NCI-H748 (cell line): ENCODE measurements at regions not wholly inside any gene's neighbourhood (a gene's known extent, or its start where the extent isn't known, plus 50 kb on each side); places are given as distances from the start of the nearest gene placed in this dataset.
A peak's percentile ranks its signal among the peaks of the same experiment; 100 is the strongest.

Experiments used
- DNase-seq: peaks from one replicate; lab custom pipeline; 2025; ENCODE audit not compliant: unreplicated experiment; lab: John Stamatoyannopoulos, UW

DNA sequence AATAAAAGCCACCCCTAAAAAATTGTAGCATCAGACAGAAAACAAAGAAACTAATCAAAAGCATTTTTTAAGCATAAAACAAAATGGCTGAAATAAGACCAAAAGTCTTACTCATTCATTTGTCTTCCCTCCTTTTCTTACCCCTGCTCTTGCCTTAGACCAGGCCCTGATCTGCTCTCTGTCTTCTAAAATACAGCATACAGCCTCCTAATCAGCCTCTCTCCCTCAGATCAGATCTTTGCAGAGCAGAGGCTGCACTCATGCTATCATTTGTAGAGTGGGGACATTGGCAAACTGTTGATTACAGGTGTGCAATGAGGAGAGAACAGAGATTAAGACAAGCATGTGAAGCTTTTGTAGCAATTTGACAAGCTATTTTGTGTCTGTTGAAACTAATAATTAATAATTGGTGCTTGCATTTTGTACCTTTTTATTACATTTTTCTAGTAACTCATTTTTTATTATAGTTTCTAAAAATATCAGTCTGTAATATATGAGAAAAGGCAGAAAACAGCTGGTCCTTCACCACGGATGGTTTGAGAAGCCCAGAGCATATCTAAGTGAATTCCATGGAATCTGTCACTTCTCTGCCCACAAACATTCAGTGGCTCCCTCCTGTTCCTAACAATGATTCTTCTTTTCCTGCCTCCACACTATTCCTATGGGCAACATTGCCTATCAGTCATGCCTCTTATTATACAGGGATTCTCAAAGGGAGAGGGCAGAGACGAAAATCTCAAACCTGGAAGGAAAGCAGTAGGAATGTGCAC lies 286.2 kb upstream of the STT3B start:
- DNase-seq: peak; percentile 11

DNA sequence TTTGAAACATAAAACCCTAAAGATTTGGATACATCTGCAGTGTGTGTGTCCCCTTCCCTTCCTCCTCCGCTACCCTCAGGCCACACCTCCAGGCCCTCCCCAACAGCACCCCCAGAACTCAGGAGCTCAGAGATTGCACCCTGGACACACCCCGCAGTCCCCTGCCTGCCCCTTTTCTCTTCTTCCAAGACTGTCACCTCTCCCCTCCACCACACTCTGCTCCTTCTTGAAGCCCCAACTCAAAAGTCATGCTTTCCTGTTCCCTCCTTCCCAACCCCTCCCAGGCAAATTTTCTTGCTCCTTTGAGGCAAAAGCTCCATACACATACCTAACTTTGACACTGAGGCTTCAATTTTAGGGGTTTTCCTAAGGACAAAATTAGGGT lies 285.7 kb upstream of the STT3B start:
- no peak for DNase-seq

DNA sequence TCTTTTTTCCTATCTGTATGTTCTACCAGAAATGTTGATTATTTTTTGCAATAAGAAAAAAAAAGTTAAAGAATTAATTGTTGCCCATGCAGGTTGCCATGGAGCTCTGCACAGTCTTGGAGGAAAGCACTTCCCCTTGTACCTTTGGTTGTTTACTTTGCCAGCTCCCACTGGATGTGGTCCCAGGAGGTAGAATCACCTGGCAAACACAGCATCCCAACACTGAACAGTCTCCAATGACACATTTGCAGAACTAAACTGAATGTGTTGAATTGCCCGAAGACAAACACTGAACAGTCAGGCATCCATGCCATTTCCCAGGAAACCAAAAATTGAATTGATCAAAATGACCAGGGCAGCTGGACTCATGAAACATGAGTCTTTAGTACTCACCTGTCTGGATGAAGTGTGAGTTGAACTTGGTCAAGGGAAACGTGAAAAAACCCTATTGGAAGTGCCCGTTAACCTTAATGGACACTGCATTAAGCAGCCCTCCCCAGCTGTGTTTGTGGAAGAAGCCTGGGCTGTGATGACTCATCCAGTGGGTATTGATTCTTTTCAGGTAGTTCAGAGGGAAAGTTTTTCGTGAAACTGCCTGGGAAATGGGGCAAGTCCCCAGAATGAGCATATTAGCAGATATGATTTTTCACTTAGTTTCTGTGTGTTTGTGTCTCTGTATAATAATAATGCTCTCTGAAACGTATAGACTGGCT lies 284.7 kb upstream of the STT3B start:
- peak; percentile 95 for DNase-seq

DNA sequence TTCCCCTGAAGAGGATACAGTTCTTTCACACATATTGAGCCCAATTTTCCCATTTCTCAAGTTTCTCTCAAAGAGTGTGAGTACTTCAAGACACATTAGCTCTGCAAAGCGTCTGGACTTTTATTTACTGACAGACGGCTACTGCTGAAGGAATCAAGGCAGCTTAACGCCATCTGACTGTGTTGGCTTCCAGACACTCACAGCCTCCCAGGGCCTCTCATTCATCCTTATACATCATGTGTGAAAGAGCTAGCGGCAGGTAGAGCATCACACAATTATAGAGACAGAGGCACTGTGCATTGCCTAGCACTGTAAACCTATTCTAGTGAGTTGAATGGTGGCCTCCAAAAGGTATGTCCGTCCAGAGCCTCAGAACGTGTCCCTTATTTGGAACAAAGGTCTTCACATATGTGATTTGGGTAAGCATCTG lies 284.1 kb upstream of the STT3B start:
- peak; percentile 56 for DNase-seq

DNA sequence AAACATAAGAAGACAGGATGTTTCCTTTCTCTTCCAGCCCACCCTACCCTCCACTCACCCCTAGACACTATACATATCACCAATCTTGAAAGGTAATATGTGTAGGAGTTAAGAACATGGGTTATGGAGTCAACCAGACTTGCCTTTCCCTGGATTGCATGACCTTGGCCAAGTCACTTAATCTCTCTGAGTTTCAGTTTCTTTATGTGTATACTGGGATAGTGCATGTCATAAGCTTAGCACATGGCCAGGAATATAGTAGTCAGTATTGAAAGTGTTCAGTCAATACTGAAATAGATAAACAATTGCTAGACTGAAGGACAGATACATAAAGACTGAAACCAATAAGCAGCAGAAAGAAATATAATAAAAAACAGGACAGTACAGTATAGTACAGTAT lies 283.2 kb upstream of the STT3B start:
- no peak for DNase-seq

DNA sequence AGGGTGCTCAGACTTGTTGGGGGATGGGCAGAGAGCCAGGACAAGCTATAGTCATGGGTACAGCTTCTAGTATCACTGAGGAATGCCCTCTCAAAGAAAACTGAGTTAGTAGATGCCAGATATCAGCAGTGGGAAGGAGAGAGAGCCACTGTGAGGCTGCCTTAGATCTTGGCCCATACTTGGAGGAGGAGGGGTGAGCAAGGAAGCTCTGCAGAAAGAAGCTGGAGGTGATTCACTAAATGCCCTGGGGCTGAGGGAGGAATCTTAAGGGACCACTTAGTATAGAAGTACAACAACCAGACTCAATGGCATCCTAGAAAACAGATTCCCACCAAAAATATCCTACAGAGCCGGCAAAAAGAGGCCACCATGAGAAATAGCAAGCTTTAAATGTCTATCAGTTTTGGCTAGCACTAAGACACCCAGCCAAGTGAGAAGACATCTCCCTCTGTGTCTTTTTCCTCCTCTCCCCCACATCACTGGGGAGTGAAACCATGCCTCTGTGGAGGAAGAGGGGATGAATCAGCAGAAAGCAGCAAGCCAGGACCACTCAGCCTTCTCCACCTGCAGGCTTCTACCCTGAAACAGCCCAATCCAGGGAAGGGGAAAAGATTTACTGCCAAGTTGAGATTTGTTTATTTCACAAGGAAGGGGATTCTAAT lies 282.5 kb upstream of the STT3B start:
- no peak for DNase-seq

DNA sequence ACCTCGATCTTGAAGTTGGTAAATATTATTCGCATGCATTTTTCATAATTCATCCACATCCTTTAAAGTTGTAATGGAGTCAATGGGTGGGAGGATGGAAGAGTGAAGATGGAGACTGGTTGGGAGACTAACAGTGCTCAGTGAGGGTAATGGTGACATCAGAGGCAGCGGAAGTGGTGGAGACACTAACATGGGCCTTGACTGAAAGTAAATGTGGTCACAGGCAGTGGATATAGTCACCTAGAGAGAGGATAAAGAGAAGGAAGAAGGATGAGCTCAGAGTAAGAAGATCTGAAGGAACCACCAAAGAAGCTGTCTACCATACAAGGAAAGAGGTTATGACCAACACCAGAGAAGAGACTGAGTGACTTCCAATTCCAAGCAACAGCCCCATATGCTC lies 281.6 kb upstream of the STT3B start:
- DNase-seq: no peak

DNA sequence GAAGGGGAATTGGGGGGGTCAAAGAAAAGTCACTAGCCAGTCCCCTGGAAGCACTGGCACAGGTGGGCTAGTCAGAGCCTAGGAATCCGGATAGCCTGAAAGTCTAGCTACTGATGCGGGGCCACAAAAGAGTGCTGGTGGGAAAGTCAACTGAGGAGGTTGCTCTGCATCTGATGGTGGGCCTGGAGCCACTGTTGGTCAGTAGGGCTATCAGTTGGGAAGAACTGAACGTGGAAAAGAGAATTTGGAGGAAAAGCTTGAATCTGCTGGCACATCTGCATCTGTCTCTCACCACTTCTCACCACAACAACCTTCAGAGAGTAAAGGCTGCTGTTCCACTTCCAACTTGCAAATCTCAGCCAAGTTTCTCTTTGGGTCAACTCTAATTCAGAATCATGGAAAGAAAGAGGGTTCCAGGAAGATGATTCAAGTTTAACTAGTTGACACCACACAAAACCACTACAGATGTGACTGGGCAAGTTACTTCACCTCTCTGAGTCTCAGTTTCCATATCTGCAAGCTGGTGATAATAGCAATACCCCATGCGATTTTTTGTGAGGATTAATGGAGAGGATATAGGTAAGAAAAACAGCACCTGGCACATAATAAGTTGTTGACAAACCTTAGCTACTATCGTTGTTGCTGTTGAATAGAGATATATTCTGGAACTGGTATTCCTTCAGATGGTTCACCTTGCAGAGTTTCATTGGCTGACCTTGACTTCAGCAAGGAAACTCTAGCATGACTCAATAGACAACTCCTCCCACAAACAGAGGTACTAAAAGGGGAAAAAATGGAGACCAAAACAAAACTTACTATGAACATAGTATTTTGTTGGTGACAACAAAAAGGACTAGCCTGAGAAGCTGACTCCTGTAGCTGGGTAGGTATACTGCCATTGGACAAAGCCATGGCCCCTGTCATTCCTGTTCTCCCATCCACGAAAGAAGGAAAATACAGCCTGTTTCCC lies 280.2 kb upstream of the STT3B start:
- no peak for DNase-seq

DNA sequence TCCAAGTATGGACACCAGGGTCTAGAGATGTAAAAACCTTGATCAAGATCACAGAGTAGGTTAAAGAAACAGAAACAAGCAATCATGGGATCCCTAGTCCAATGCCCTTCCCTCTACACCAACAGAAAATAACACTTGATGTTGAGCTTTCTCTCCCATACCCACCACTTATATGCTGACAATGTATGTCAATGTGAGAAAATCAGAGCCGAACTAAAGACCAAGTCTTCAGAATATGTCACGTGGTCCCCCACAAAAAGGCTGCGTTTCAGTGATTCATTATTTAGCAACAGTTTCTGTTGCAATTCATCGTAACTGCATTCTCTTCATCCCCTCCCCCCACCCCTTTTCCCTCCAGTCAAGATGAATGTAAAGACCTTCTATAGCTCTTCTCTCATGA lies 278.9 kb upstream of the STT3B start:
- no peak for DNase-seq

DNA sequence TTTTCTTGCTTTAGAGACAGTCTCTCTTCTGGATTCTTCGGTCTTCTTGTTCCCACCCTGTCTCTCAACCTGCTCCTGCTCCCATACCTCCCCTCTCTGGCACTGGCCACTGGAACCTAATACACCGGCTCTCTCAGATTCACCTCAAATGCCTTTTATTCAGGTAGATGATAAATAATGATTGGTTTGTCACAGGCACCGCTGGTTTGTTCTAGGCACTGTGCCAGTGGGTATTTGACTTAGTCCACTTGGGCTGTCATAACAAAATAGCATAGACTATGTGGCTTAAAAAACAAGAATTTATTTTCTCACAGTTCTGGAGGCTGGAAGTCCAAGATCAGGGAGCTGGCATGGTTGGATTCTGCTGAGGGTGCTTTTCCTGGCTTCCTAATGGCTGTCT lies 278.2 kb upstream of the STT3B start:
- peak; percentile 35 for DNase-seq

DNA sequence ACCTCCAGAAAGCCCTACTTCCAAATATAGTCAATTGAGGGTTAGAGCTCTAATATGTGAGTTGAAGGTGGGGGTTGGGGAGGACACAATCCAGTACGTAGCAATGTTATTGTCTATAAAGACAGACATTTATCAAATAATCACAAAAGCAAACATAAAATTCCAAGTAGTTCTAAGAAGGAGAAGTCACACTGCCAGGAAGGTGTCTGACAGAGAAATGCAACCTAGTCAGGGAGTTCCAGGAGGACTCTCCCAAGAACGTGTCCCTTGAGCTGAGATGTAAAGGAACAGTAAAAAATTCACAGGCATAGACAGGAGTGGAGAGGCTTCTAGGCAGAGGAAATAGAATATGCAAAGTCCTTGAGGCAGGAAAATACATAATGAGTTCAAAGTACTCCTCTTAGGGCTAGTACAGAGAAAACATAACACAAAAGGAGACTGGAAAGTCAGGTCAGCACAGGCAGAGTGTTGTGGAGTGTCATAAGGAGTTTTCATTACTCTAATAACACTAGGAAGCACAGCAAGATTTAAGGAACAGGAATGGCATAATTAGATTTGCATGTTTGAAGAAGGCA lies 277.6 kb upstream of the STT3B start:
- no peak for DNase-seq

DNA sequence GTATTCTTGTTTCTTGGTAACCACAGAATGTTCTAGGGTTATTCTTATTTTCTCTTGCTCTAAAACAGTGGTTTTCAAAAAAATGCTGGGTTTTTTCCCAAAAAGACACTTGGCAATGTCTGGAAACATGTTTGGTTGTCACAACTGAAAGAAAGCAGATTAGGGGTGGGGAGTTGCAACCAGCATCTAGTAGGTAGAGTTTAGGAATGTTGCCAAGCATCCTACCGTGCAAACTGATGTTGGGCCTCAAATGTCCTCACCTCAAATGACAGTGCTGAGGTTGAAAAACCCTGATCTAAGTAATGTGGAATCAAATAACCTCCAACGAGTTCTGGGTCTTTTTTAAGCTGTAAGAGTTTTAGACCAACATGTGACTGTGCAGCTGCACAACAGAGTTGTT lies 270.5 kb upstream of the STT3B start:
- DNase-seq: no peak

DNA sequence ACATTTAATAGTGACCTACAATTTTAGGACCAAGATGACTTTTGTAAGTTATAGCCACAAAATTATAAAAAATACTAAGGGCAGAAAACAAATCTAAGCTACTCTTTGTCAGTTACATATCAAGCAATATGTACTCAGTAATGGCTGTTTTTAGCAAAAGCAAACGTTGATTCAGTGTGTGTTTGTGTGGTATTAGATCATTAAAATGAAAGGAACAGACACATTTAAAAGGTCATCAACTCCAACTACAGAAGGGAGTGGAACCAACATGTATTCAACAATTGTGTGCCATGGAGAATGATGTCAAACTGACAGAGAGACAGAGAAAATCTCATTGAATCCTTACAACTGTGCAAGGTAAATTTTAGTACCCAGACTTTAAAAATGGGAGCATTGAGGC lies 268.8 kb upstream of the STT3B start:
- no peak for DNase-seq

DNA sequence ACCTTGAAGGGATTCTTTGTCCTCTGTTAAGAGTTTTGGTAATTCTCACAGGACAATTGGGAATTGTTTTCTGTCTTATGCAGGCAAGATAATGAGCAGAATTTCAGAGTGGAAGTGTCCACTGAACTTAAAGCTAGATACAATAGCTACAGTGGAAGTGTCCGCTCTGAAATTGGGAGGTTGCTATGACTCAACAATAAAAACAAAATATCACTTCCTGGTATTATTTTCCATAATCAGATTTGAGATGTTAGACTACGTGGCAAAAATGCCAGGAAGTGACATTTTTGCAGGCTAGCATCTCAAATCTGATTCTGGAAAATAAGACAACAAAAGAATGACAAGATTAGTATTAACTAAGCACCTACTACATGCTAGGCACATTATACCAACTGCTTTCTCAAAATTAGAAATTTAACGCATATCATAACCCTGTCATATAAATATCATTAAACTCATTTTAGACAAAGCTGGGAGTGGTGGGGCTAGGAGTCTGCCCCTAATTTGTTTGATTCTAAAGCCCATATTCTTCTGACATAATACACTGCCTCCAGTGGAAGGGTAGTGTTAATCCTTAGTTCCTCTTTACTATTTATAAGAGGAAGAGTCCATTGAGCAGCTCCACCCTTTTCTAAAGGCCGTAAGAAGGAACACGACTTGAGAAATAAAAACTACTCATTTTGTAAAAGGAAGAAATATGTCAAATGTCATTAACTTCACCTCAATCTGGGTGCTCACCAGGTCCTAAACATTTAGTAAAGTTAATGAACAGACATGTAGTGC lies 266.9 kb upstream of the STT3B start:
- no peak for DNase-seq

DNA sequence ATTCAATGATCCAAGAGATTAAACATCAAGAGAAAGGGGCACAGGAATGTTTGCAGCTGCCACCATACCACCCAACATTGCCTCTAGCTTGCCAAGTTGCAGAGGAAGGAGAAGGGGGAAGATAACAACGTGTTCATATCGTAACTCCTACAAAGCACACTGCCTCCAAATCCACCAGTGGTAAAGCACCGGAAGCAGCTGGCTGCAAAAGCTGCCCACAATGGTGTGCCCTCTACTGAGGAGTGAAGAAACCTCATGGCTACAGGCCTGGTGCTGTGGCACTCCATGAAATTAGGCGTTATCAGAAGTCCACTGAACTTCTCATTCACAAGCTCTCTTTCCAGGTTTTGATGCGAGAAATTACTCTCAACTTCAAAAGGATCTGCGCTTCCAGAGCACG lies 263.9 kb upstream of the STT3B start:
- DNase-seq: no peak

DNA sequence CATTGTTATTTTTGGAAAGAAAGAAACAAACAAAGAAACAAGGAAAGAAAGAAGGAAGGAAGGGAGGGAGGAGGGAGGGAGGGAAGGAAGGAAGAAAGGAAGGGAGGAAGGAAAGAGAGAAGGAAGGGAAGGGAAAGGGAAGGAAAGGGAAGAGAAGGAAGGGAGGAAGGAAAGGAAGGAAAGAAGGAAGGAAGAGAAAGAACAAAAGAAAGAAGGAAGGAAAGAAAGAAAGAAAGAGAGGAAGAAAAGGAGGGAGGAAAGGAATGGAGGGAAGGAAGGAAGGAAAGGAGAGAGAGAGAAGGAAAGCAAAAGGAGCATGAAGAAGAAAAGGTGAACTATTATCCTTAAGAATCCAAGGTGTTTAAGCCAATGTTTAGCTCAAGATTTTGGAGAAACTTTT lies 262.7 kb upstream of the STT3B start:
- no peak for DNase-seq

DNA sequence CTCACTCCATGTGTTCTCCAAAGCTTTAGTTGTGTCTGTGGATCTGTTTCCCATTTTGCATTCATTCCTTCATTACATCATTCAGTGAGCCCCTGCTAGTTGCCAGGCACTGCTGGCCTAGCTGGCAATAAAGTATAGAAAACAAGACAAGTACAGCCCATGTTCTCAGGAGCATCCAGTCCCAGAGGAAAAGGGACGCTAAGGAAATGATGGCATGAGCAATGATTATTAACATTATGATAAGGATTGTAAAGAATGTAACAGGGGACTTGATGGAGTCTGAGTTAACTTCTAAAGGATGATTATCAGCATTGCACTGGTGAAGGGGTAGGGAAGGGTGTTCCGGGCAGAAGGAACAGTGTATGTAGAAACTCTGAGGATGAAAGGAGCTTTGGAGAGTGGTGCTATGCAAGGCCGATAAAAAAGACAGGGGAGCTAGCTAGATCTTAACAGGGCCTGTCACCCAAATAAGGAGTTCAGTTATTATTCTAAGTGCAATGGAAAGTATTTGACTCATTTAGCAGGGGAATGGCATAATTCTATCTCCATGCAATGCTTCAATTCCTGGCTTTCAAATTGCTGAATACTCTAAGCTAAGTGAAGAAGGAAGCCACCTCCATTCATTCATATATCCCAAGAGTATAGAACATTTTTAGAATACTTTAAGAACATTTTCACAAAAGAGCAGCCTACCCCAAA lies 258.2 kb upstream of the STT3B start:
- DNase-seq: no peak

DNA sequence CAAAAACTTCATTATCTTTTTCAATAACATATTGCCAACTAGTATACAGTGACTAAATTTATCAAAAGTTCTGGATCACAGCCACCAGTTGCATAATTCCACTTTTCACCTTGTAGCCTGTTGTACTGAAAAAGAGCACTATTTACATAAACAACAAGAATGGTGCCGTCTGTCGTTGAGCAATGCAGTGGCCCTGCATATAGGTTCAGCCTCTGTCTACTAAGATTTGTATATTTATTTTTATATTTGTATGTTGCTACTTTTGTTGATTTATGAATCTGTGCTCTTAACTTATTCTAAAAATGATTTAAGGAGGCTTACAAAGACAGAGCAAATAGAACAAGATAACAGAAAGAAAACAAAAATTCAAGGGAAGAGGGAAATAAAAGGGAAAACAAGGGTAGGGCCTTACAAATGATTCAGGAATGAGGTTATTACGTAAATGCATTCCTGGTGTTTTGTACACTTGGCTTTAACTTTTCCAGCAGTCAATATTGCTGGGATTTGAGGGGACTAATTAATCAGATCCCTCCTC lies 257.6 kb upstream of the STT3B start:
- DNase-seq: no peak

DNA sequence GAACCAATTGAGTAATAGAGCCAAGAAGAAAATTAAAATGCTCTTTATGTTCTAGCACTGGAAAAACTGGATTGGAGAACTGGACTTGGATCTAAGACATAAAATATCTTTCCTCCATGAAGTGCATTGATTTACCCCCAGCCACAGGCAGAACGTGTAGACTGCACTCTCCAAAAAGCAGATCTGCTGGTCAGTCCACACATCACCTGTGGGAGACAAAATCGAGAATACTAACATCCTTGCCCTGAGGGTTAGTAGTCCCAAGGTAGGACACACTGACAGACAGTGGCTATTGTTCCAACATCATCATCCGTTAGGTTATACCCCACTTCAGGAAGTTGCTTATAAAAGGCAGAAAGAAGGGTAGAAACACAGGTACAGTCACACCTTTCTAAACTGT lies 257.1 kb upstream of the STT3B start:
- no peak for DNase-seq
